GM21526 (cell line): ENCODE measurements at regions not wholly inside any gene's neighbourhood (a gene's known extent, or its start where the extent isn't known, plus 50 kb on each side); places are given as distances from the start of the nearest gene placed in this dataset.
"Not testable (repeated sequence)": the region's sequence is repeated elsewhere in the genome, so short reads cannot be mapped to it uniquely, and the experiment has no call there.

Experiments used
- ATAC-seq: cut with Tn5 transposase; IDR thresholded peaks from one replicate; pipeline ENCODE4 v1.9.1; 2021; ENCODE audit warnings: moderate library complexity; ENCODE audit not compliant: unreplicated experiment, low FRiP score

- ATAC-seq: no peak
Observed at GRCh38 chr10:36880898-36881297, 244.5 kb upstream of the ANKRD30A start.

GRCh38 chr10:36872702-36873393 is 252.6 kb upstream of the ANKRD30A start:
- peak; percentile 55 for ATAC-seq

GRCh38 chr10:36840788-36841187 is 284.6 kb upstream of the ANKRD30A start:
- ATAC-seq: no peak

- ATAC-seq: no peak
Observed at GRCh38 chr10:36837416-36837815, 288.0 kb upstream of the ANKRD30A start.

GRCh38 chr10:36819781-36820180 is 305.6 kb upstream of the ANKRD30A start:
- no peak for ATAC-seq

- no peak for ATAC-seq
Observed at GRCh38 chr10:36817898-36818297, 307.5 kb upstream of the ANKRD30A start.

- no peak for ATAC-seq
Observed at GRCh38 chr10:36808625-36809362, 316.6 kb upstream of the ANKRD30A start.

GRCh38 chr10:36803229-36803628 is 322.2 kb upstream of the ANKRD30A start:
- no peak for ATAC-seq

GRCh38 chr10:36802490-36803153 is 322.8 kb upstream of the ANKRD30A start:
- no peak for ATAC-seq

GRCh38 chr10:36801660-36802059 is 323.7 kb upstream of the ANKRD30A start:
- no peak for ATAC-seq

GRCh38 chr10:36794981-36795380 is 330.4 kb upstream of the ANKRD30A start:
- no peak for ATAC-seq

- no peak for ATAC-seq
Observed at GRCh38 chr10:36789974-36790373, 335.4 kb upstream of the ANKRD30A start.

GRCh38 chr10:36788152-36788551 is 337.2 kb upstream of the ANKRD30A start:
- no peak for ATAC-seq

GRCh38 chr10:36783400-36783799 is 342.0 kb upstream of the ANKRD30A start:
- ATAC-seq: no peak

- ATAC-seq: no peak
Observed at GRCh38 chr10:36781570-36781969, 343.8 kb upstream of the ANKRD30A start.

GRCh38 chr10:36780158-36780557 is 345.2 kb upstream of the ANKRD30A start:
- no peak for ATAC-seq

- no peak for ATAC-seq
Observed at GRCh38 chr10:36779238-36779846, 346.1 kb upstream of the ANKRD30A start.

GRCh38 chr10:36778651-36779050 is 346.7 kb upstream of the ANKRD30A start:
- no peak for ATAC-seq

GRCh38 chr10:36773652-36774051 is 351.7 kb upstream of the ANKRD30A start:
- no peak for ATAC-seq

GRCh38 chr10:36771725-36772124 is 353.7 kb upstream of the ANKRD30A start:
- no peak for ATAC-seq

- ATAC-seq: not testable (repeated sequence)
Observed at GRCh38 chr10:36769741-36770140, 355.7 kb upstream of the ANKRD30A start.
